Skeletal muscle satellite cell (primary cell): ENCODE measurements at regions not wholly inside any gene's neighbourhood (a gene's known extent, or its start where the extent isn't known, plus 50 kb on each side); places are given as distances from the start of the nearest gene placed in this dataset.
"Not testable (repeated sequence)": the region's sequence is repeated elsewhere in the genome, so short reads cannot be mapped to it uniquely, and the experiment has no call there.

Experiments
- H3K27me3 ChIP-seq: 2 replicates; pipeline ENCODE4 v1.7.0; 2013; ENCODE audit warnings: low read length; ENCODE audit not compliant: control insufficient read depth, insufficient read depth
- H3K36me3 ChIP-seq: 2 replicates; pipeline ENCODE4 v1.7.0; 2013; ENCODE audit warnings: mild to moderate bottlenecking, control low read depth, low read length; ENCODE audit not compliant: insufficient read depth
- H3K4me1 ChIP-seq: 2 replicates; pipeline ENCODE4 v1.7.0; 2013; ENCODE audit warnings: low read length; ENCODE audit not compliant: control insufficient read depth, insufficient read depth
- H3K4me2 ChIP-seq: 2 replicates; pipeline ENCODE4 v1.7.0; 2013; ENCODE audit warnings: mild to moderate bottlenecking, low read length
- H3K4me3 ChIP-seq: 2 replicates; pipeline ENCODE4 v1.7.0; 2013; ENCODE audit warnings: low read length
- H3K9ac ChIP-seq: 2 replicates; pipeline ENCODE4 v1.7.0; 2013; ENCODE audit warnings: mild to moderate bottlenecking, low read depth, low read length, moderate library complexity
- H3K9me3 ChIP-seq: replicated peaks from 2 replicates; pipeline ENCODE4 v1.7.0; 2013; ENCODE audit warnings: mild to moderate bottlenecking, control low read depth, low read length

DNA sequence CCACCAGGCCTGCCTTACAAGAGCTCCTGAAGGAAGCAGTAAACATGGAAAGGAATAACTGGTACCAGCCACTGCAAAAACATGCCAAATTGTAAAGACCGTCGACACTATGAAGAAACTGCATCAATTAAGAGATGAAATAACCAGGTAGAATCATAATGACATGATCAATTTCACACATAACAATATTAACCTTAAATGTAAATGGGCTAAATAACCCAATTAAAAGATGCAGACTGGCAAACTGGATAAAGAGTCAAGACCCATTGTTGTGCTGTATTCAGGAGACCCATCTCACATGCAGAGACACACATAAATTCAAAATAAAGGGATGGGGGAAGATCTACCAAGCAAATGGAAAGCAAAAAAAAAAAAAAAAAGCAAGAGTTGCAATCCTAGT lies 179.0 kb upstream of the ETV3 start:
- not testable (repeated sequence) for H3K36me3 ChIP-seq, H3K4me2 ChIP-seq, H3K9ac ChIP-seq, H3K4me1 ChIP-seq, H3K27me3 ChIP-seq, H3K9me3 ChIP-seq, H3K4me3 ChIP-seq

DNA sequence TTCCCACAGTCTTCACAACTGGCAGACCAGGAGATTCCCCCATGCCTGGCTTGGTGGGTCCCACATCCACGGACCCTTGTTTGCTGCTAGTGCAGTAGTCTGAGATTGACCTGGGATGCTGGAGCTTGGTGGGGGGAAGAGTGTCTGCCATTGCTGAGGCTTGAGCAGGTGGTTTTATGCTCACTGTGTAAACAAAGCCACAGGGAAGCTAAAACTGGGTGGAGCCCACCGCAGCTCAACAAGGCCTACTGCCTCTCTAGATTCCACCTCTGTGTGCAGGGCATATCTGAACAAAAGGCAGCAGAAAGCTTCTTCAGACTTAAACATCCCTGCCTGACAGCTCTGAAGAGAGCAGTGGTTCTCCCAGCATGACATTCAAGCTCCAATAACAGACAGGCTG lies 177.3 kb upstream of the ETV3 start:
- H3K4me1 ChIP-seq: no peaks in the 10 kb centered on the region
- no peak overlapping the region for H3K4me2 ChIP-seq
- no peak overlapping the region for H3K9ac ChIP-seq
- H3K9me3 ChIP-seq: no peaks in the 10 kb centered on the region
- H3K27me3 ChIP-seq: peaks cover under 1% of the 10 kb centered on the region
- no peak overlapping the region for H3K4me3 ChIP-seq
- H3K36me3 ChIP-seq: no peaks in the 10 kb centered on the region

DNA sequence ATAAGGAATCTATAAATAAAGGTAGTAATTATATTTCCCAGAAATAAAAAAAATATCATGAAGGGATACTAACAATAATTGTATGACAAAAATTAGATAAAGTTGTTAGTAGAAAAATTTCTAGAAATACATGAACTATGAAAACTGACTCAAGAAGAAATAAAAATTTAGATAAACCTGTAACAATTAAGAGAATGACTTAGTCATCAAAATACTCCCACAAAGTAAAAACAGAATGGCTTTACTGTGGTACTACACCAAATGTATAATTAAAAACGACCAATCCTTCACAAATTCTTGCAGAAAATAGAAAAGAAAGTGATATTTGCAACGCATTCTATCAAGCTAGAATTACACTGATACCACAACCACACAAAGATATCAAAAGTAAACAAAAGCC lies 176.2 kb upstream of the ETV3 start:
- Histone ChIP-seq H3K9ac (no peak overlapping the region), H3K9me3 (no peaks in the 10 kb centered on the region), H3K27me3 (peaks cover 6% of the 10 kb centered on the region), H3K4me1 (no peaks in the 10 kb centered on the region), H3K4me2 (no peak overlapping the region), H3K4me3 (no peak overlapping the region), H3K36me3 (no peaks in the 10 kb centered on the region)

DNA sequence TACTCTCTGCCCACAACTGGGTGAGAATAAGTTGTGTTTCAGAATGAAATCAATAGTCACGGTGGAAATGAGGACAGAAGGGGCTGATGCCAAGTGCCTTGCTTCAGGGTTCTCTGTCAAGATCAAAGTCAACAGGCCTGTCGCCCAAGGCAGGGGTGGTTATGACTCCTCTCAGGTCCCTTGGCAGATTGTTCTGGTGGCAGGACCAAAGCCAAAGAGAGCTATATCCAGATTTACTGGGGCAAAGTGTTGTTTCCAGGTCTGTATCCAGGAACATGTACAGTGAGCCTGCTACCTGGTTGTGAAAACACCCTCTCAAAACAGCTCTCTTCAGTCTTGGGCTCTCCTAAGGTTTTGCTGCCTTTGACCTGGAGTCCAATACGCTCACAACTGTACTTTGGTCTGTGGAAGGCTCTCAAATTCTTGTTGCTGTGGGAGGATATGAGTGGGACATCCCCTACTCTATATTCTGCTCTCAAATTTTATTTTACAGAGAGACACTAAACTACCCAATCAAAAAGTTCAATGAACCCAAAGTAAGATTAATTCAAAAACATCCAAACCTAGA lies 175.1 kb upstream of the ETV3 start:
- Histone ChIP-seq H3K9me3 (no peaks in the 10 kb centered on the region), H3K4me2 (no peak overlapping the region), H3K4me3 (no peak overlapping the region), H3K36me3 (no peaks in the 10 kb centered on the region), H3K9ac (no peak overlapping the region), H3K4me1 (no peaks in the 10 kb centered on the region), H3K27me3 (peaks cover 6% of the 10 kb centered on the region)

DNA sequence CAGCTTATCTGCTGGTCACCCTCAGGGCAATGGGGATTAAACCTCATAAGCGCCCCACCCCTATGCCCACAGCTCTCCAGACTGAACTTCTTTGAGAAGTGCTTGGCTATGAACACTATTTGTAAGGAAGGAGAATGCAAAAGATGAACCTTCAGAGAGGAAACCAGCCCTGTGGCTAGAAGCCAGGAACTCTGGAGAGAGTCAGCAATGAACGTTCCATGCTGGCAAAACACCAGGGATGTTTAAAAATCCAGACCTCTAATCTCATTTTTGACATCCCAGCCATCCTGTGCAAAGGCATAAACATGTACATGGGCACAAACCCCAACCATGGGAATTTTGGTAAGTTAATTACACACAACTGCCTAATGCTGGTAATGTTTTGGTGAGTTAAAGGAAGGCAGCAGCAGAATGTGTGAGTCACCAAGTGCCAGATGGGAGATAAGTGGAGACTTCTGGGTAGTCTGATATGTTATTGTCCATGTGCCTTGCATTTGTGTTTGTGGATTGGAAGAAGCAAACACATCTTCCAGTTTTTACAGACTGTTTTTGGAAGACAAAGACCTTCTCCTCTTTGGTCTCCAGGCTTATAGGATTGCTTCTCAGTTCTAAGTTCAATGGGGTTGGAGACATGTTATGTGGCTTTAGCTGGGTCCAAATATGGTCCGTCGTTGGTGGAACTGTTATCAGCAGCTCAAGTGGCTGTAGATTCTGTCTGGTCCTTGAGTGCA lies 174.1 kb upstream of the ETV3 start:
- H3K9me3 ChIP-seq: no peaks in the 10 kb centered on the region
- no peak overlapping the region for H3K9ac ChIP-seq
- H3K27me3 ChIP-seq: peaks cover 9% of the 10 kb centered on the region
- no peak overlapping the region for H3K4me3 ChIP-seq
- H3K4me2 ChIP-seq: no peak overlapping the region
- H3K36me3 ChIP-seq: no peaks in the 10 kb centered on the region
- H3K4me1 ChIP-seq: no peaks in the 10 kb centered on the region

DNA sequence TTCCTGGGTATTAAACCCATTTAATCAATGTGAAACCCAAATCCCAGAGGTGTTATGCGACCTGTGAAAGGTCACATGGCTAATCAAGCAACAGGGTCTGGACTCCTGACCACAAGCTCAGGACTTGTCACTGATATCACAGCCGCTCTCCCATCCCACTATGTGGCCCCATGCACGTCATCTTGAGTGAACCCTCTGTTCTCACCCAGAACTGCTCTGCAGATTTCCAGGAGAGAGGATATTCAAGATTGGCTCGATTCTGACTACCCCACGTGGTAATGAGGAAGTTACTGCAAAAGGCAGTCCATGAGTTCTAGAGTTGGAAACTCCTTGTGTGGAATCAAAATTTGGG lies 173.5 kb upstream of the ETV3 start:
- H3K4me1 ChIP-seq: no peaks in the 10 kb centered on the region
- H3K36me3 ChIP-seq: no peaks in the 10 kb centered on the region
- no peak overlapping the region for H3K4me3 ChIP-seq
- H3K9me3 ChIP-seq: no peaks in the 10 kb centered on the region
- H3K9ac ChIP-seq: no peak overlapping the region
- H3K4me2 ChIP-seq: no peak overlapping the region
- H3K27me3 ChIP-seq: peaks cover 14% of the 10 kb centered on the region

DNA sequence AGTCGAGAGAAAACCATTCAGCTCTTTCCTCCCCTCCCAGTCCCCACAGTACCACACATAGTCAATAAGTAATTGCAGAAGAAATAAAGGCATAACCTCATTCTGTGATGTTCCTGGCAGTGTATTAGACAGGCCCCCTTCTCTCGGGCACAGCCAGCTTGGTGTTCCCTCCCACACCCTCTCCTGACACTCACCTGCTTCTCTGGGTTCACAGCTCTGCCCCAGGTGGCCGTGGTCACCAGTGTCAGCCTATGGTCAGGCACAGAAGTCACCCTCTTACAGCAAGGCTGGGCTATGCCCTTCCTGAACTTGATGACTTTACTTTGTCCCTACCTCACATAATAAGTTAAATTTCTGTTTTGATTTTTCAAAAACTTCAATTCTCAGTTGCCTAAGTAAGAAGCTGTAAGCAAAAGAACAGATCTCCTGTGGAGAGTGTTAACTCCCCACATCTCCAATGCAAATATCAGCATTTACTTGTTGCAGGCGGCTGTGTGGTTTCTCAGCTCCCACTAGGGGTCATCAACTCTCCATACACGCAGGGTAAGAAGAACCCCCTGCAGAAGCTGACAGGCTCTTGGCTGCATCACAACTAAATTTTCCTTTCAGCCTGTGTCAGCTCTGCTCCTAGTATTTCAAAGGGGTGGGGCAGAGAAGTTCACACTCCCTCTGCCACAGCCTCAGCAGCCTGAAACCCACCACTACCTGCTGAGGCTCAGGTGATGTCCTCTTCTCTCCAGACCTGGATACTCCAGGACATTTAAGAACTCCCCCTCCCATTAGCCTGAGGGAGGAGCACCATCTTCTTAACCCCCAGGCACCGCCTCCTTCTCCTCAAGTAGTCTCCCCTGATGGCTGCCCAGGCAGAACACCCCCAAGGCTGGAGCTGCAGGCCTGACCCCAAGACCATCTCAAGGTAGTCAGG lies 172.9 kb upstream of the ETV3 start:
- not testable (repeated sequence) for H3K4me3 ChIP-seq, H3K36me3 ChIP-seq, H3K9me3 ChIP-seq

DNA sequence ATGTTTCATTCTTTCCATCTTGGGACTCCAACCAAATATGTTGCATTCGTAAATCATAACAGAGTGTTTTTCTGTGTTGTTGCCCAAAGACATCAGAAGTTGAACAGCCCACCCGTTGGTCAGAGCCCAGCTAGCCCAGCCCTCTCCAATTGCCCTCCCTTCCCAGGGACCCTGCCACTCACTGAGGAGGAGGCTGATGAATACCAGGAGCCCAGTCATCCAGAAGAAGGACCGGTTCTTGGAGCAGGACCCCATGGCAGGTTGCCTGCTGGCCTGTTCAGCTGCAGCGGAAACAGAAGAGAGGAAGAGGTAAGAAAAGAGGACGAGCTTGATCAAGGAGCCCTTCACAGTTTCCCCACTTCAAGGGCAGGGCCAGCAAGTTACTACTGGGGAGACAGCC lies 172.2 kb upstream of the ETV3 start:
- no peaks in the 10 kb centered on the region for H3K36me3 ChIP-seq
- H3K4me2 ChIP-seq: no peak overlapping the region
- peaks cover 14% of the 10 kb centered on the region for H3K27me3 ChIP-seq
- no peak overlapping the region for H3K9ac ChIP-seq
- H3K4me1 ChIP-seq: no peaks in the 10 kb centered on the region
- no peak overlapping the region for H3K4me3 ChIP-seq
- H3K9me3 ChIP-seq: no peaks in the 10 kb centered on the region

More for the DNA sequence above, 172.9 kb upstream of the ETV3 start:
- H3K4me1 ChIP-seq, H3K9ac ChIP-seq, H3K4me2 ChIP-seq: not testable (repeated sequence)
- H3K27me3 ChIP-seq: peaks cover 14% of the 10 kb centered on the region

DNA sequence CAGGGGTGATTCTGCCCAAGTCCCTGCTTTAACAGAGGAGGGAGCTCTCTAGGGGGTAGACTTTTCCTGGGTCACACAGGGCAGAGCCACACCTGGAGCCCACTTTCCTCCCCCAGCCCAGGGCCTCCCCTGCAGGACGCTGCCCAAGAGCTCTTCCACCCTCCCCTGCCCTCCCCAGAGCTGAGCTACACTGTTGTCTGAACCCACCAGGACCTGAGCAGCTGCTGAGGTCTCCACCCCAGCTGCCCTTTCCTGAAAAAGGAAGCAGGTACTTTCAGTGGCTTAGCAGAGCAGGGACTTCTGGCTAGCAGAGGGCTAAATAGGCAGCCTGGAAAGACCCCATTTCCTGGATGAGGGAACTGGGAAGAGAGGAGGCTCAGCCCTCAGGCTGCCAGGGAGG lies 169.3 kb upstream of the ETV3 start:
- Histone ChIP-seq H3K27me3 (peaks cover 17% of the 10 kb centered on the region), H3K9me3 (no peaks in the 10 kb centered on the region), H3K4me3 (no peak overlapping the region), H3K4me2 (no peak overlapping the region), H3K4me1 (no peaks in the 10 kb centered on the region), H3K36me3 (no peaks in the 10 kb centered on the region), H3K9ac (no peak overlapping the region)

DNA sequence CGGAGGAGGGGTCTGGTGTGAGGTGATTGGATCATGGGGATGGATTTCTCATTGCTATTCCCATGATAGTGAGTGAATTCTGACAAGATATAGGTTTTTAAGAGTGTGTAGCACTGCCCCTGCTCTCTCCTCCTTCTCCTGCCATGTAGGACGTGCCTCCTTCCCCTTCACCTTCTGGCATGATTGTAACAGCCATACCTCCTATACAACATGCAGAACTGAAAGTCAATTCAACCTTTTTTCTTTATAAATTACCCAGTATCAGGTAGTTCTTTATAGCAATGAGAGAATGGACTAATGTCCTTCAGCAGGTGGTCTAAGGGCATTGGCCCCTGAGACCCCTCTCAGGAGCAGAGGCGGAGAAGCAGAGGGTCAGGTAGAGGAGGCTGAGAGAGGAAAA lies 168.7 kb upstream of the ETV3 start:
- H3K9ac ChIP-seq: no peak overlapping the region
- no peaks in the 10 kb centered on the region for H3K36me3 ChIP-seq
- H3K27me3 ChIP-seq: peaks cover 17% of the 10 kb centered on the region
- H3K4me2 ChIP-seq: no peak overlapping the region
- H3K4me3 ChIP-seq: no peak overlapping the region
- no peaks in the 10 kb centered on the region for H3K4me1 ChIP-seq
- H3K9me3 ChIP-seq: no peaks in the 10 kb centered on the region

DNA sequence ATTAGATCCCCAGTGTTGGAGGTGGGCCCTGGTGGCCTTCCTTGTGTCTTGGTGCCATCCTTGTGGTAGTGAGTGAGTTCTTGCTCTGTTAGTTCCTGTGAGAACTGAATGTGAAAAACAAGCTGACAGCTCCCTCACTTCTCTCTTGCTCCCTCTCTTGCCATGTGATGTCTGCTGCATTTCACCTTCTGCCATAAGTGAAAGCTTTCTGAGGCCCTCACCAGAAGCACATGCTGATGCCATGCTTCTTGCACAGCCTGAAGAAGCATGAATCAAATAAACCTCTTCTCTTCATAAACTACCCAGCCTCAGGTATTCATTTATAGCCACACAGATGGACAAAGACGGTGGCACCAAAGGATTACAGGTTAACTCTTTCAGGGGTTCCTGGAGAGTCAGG lies 166.1 kb upstream of the ETV3 start:
- H3K9me3 ChIP-seq: no peaks in the 10 kb centered on the region
- H3K4me1 ChIP-seq: no peaks in the 10 kb centered on the region
- H3K9ac ChIP-seq: no peak overlapping the region
- no peak overlapping the region for H3K4me3 ChIP-seq
- H3K27me3 ChIP-seq: peaks cover 11% of the 10 kb centered on the region
- no peaks in the 10 kb centered on the region for H3K36me3 ChIP-seq
- no peak overlapping the region for H3K4me2 ChIP-seq
